HepG2 (cell line): ENCODE measurements at regions not wholly inside any gene's neighbourhood (a gene's known extent, or its start where the extent isn't known, plus 50 kb on each side); places are given as distances from the start of the nearest gene placed in this dataset.
A peak's percentile ranks its signal among the peaks of the same experiment; 100 is the strongest.

Source experiments
- AHR ChIP-seq: IDR thresholded peaks from 2 replicates; pipeline ENCODE4 v1.6.1; 2018; ENCODE audit warnings: missing genetic modification reagents, missing compliant biosample characterization
- KAT8 ChIP-seq: IDR thresholded peaks from 2 replicates; pipeline ENCODE4 v1.6.1; 2016; ENCODE audit warnings: missing genetic modification reagents, missing compliant biosample characterization
- MYC ChIP-seq: sonication (generic); formaldehyde crosslinking; IDR thresholded peaks from 2 replicates; pipeline ENCODE4 v1.9.0; 2021; ENCODE audit warnings: missing genetic modification reagents, borderline replicate concordance
- REPIN1 ChIP-seq: sonication (generic); formaldehyde crosslinking; IDR thresholded peaks from 2 replicates; pipeline ENCODE4 v1.8.0; 2022; ENCODE audit warnings: missing genetic modification reagents, low read depth, mild to moderate bottlenecking, borderline replicate concordance
- SIX1 ChIP-seq: sonication (generic); formaldehyde crosslinking; IDR thresholded peaks from 2 replicates; pipeline ENCODE4 v1.4.0; 2020; ENCODE audit warnings: missing genetic modification reagents, borderline replicate concordance
- SIX4 ChIP-seq: sonication (generic); formaldehyde crosslinking; IDR thresholded peaks from 2 replicates; pipeline ENCODE4 v1.4.0; 2020; ENCODE audit warnings: missing genetic modification reagents
- ZBTB38 ChIP-seq: sonication (generic); formaldehyde crosslinking; IDR thresholded peaks from 2 replicates; pipeline ENCODE4 v1.5.1; 2020; ENCODE audit warnings: mild to moderate bottlenecking, missing genetic modification reagents
- ZNF143 ChIP-seq: sonication (generic); formaldehyde crosslinking; IDR thresholded peaks from 2 replicates; pipeline ENCODE4 v1.4.0; 2020; ENCODE audit warnings: missing genetic modification reagents
- ZNF326 ChIP-seq: sonication (generic); formaldehyde crosslinking; IDR thresholded peaks from 2 replicates; pipeline ENCODE4 v1.4.0; 2020; ENCODE audit warnings: missing genetic modification reagents, borderline replicate concordance
- ZNF570 ChIP-seq: sonication (generic); formaldehyde crosslinking; IDR thresholded peaks from 2 replicates; pipeline ENCODE4 v1.4.0; 2020; ENCODE audit warnings: mild to moderate bottlenecking, missing genetic modification reagents, borderline replicate concordance
- ZNF589 ChIP-seq: sonication (generic); formaldehyde crosslinking; conservative IDR thresholded peaks from 2 replicates; pipeline ENCODE4 v1.8.0; 2022; ENCODE audit warnings: mild to moderate bottlenecking, moderate library complexity, missing genetic modification reagents
- ZNF75D ChIP-seq: sonication (generic); formaldehyde crosslinking; IDR thresholded peaks from 2 replicates; pipeline ENCODE4 v1.8.1; 2023; ENCODE audit warnings: missing genetic modification reagents, mild to moderate bottlenecking, borderline replicate concordance
- ZNF891 ChIP-seq: sonication (generic); formaldehyde crosslinking; IDR thresholded peaks from 2 replicates; pipeline ENCODE4 v1.5.0; 2020; ENCODE audit warnings: mild to moderate bottlenecking, missing genetic modification reagents
- TF ChIP-seq, protein P1 (sequence below), 2 experiments: IDR thresholded peaks; 2 replicates each; pipeline ENCODE4 v1.6.1; 2011 to 2012; ENCODE audit warnings: low read length in 2 of 2, borderline replicate concordance in 1 of 2, low read depth in 1 of 2, mild to moderate bottlenecking in 1 of 2, moderate library complexity in 1 of 2
- TF ChIP-seq, protein P2 (sequence below): sonication (generic); formaldehyde crosslinking; conservative IDR thresholded peaks from 2 replicates; pipeline ENCODE4 v1.4.0; 2020; ENCODE audit warnings: missing genetic modification reagents
- TF ChIP-seq, protein P3 (sequence below): sonication (generic); formaldehyde crosslinking; IDR thresholded peaks from 2 replicates; pipeline ENCODE4 v1.4.0; 2020; ENCODE audit warnings: missing genetic modification reagents
- TF ChIP-seq, protein P4 (sequence below), 2 experiments: sonication (generic) in 1 of 2; formaldehyde crosslinking in 1 of 2; IDR thresholded peaks; 2 replicates each; pipeline versions ENCODE4 v1.4.0 to v1.6.1; 2018 to 2020; ENCODE audit warnings: missing genetic modification reagents in 2 of 2, borderline replicate concordance in 1 of 2, low read depth in 1 of 2, mild to moderate bottlenecking in 1 of 2, missing biosample characterization in 1 of 2
- TF ChIP-seq, protein P5 (sequence below): sonication (generic); formaldehyde crosslinking; IDR thresholded peaks from 2 replicates; pipeline ENCODE4 v1.5.0; 2020; ENCODE audit warnings: mild to moderate bottlenecking, missing genetic modification reagents

DNA sequence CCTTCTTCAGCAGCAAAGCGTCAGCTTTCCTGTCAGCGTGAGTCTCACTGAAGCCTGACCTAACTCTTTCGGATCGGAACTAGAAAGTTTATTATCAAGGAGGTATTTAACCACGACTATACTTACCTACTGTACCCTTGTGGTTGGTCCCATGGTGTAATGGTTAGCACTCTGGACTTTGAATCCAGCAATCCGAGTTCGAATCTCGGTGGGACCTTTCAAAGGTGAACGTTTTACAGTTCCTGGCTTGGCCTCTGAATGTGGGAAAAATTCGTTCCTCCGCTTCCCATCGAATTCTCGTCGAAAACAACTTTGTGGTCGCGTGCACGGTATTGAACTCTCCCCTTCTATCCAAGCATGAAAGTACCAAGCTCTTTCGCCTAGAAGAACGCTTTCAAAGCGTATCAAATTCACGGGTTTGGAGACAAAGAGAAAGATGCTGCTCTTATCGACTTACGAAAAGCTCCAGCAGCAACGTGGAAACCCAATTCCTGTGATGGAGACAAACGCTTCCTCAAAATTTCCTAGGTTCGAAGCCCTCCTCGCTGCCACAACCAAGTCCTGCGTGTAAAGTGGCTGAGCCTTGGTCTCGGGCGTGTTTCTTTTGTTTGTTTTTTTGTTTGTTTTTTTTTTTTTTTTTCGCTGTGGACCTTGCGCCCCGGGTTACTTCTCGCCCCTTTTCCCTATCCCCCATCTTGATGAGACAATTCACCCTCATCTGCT is 63.7 kb downstream of the GPX5 start (continued):
- TF ChIP-seq, protein P1, sequence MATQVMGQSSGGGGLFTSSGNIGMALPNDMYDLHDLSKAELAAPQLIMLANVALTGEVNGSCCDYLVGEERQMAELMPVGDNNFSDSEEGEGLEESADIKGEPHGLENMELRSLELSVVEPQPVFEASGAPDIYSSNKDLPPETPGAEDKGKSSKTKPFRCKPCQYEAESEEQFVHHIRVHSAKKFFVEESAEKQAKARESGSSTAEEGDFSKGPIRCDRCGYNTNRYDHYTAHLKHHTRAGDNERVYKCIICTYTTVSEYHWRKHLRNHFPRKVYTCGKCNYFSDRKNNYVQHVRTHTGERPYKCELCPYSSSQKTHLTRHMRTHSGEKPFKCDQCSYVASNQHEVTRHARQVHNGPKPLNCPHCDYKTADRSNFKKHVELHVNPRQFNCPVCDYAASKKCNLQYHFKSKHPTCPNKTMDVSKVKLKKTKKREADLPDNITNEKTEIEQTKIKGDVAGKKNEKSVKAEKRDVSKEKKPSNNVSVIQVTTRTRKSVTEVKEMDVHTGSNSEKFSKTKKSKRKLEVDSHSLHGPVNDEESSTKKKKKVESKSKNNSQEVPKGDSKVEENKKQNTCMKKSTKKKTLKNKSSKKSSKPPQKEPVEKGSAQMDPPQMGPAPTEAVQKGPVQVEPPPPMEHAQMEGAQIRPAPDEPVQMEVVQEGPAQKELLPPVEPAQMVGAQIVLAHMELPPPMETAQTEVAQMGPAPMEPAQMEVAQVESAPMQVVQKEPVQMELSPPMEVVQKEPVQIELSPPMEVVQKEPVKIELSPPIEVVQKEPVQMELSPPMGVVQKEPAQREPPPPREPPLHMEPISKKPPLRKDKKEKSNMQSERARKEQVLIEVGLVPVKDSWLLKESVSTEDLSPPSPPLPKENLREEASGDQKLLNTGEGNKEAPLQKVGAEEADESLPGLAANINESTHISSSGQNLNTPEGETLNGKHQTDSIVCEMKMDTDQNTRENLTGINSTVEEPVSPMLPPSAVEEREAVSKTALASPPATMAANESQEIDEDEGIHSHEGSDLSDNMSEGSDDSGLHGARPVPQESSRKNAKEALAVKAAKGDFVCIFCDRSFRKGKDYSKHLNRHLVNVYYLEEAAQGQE (IDR thresholded peaks at IDR 0.05; ENCODE audit: borderline replicate concordance in 1 of 2, low read depth in 1 of 2, low read length in 2 of 2): 0 out of 4 replicates have a peak, but pooled peaks of 1 of the 2 experiments have one; percentile 24
- no peak; the same call in 1 of the 2 replicates for TF ChIP-seq SIX4 (CRISPR knock-in tag)
- peak; percentile 90 for TF ChIP-seq REPIN1
- no peak for TF ChIP-seq ZNF143 (CRISPR knock-in tag)
- TF ChIP-seq KAT8 (CRISPR knock-in tag): peak; percentile 90
- no peak for TF ChIP-seq ZNF589 (CRISPR knock-in tag)
- no peak for TF ChIP-seq ZNF570 (CRISPR knock-in tag)
- TF ChIP-seq, protein P2, sequence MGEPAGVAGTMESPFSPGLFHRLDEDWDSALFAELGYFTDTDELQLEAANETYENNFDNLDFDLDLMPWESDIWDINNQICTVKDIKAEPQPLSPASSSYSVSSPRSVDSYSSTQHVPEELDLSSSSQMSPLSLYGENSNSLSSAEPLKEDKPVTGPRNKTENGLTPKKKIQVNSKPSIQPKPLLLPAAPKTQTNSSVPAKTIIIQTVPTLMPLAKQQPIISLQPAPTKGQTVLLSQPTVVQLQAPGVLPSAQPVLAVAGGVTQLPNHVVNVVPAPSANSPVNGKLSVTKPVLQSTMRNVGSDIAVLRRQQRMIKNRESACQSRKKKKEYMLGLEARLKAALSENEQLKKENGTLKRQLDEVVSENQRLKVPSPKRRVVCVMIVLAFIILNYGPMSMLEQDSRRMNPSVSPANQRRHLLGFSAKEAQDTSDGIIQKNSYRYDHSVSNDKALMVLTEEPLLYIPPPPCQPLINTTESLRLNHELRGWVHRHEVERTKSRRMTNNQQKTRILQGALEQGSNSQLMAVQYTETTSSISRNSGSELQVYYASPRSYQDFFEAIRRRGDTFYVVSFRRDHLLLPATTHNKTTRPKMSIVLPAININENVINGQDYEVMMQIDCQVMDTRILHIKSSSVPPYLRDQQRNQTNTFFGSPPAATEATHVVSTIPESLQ (CRISPR knock-in tag): peak; percentile 90
- no peak for TF ChIP-seq AHR (CRISPR knock-in tag)
- no peak for TF ChIP-seq ZNF326 (CRISPR knock-in tag)
- TF ChIP-seq, protein P3, sequence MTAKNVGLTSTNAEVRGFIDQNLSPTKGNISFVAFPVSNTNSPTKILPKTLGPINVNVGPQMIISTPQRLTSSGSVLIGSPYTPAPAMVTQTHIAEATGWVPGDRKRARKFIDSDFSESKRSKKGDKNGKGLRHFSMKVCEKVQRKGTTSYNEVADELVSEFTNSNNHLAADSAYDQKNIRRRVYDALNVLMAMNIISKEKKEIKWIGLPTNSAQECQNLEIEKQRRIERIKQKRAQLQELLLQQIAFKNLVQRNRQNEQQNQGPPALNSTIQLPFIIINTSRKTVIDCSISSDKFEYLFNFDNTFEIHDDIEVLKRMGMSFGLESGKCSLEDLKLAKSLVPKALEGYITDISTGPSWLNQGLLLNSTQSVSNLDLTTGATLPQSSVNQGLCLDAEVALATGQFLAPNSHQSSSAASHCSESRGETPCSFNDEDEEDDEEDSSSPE: peak; percentile 44; the same call in 1 of the 2 replicates
- TF ChIP-seq ZBTB38: 0 out of 2 replicates have a peak, but pooled peaks have one; percentile 33
- peak; percentile 79 for TF ChIP-seq SIX1 (CRISPR knock-in tag)
- peak; percentile 45 for TF ChIP-seq MYC
- TF ChIP-seq, protein P4, sequence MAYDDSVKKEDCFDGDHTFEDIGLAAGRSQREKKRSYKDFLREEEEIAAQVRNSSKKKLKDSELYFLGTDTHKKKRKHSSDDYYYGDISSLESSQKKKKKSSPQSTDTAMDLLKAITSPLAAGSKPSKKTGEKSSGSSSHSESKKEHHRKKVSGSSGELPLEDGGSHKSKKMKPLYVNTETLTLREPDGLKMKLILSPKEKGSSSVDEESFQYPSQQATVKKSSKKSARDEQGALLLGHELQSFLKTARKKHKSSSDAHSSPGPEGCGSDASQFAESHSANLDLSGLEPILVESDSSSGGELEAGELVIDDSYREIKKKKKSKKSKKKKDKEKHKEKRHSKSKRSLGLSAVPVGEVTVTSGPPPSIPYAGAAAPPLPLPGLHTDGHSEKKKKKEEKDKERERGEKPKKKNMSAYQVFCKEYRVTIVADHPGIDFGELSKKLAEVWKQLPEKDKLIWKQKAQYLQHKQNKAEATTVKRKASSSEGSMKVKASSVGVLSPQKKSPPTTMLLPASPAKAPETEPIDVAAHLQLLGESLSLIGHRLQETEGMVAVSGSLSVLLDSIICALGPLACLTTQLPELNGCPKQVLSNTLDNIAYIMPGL (CRISPR knock-in tag; IDR thresholded peaks at IDR 0.05; ENCODE audit: borderline replicate concordance in 1 of 2, low read depth in 1 of 2): peak; percentile 99 to 100
- TF ChIP-seq ZNF891 (CRISPR knock-in tag): no peak
- TF ChIP-seq ZNF75D (CRISPR knock-in tag): no peak
- TF ChIP-seq, protein P5, sequence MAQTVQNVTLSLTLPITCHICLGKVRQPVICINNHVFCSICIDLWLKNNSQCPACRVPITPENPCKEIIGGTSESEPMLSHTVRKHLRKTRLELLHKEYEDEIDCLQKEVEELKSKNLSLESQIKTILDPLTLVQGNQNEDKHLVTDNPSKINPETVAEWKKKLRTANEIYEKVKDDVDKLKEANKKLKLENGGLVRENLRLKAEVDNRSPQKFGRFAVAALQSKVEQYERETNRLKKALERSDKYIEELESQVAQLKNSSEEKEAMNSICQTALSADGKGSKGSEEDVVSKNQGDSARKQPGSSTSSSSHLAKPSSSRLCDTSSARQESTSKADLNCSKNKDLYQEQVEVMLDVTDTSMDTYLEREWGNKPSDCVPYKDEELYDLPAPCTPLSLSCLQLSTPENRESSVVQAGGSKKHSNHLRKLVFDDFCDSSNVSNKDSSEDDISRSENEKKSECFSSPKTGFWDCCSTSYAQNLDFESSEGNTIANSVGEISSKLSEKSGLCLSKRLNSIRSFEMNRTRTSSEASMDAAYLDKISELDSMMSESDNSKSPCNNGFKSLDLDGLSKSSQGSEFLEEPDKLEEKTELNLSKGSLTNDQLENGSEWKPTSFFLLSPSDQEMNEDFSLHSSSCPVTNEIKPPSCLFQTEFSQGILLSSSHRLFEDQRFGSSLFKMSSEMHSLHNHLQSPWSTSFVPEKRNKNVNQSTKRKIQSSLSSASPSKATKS (CRISPR knock-in tag): no peak
